GM23248 (cell line): ENCODE measurements at regions not wholly inside any gene's neighbourhood (a gene's known extent, or its start where the extent isn't known, plus 50 kb on each side); places are given as distances from the start of the nearest gene placed in this dataset.
A peak's percentile ranks its signal among the peaks of the same experiment; 100 is the strongest.
"Not testable (repeated sequence)": the region's sequence is repeated elsewhere in the genome, so short reads cannot be mapped to it uniquely, and the experiment has no call there.

Experiments
- DNase-seq: peaks from one replicate; pipeline ENCODE4 v3.0.0-alpha.2; 2015
- H2AFZ ChIP-seq: fragments of 200-600 bp; sonication (generic); 2 replicates; pipeline ENCODE4 v1.6.1; 2016; ENCODE audit warnings: antibody characterized with exemption
- H3F3A ChIP-seq: fragments of 200-600 bp; sonication (generic); 2 replicates; pipeline ENCODE4 v1.6.1; 2016; ENCODE audit warnings: mild to moderate bottlenecking, antibody characterized with exemption, mixed run types; ENCODE audit not compliant: insufficient read depth
- H3K27ac ChIP-seq: fragments of 200-600 bp; sonication (generic); 2 replicates; pipeline ENCODE4 v1.5.1; 2016; ENCODE audit warnings: mild to moderate bottlenecking
- H3K27me3 ChIP-seq: fragments of 200-600 bp; sonication (generic); replicated peaks from 2 replicates; pipeline ENCODE4 v1.6.1; 2016; ENCODE audit warnings: mild to moderate bottlenecking; ENCODE audit not compliant: insufficient read depth
- H3K36me3 ChIP-seq: fragments of 200-600 bp; sonication (generic); 2 replicates; pipeline ENCODE4 v1.6.1; 2016; ENCODE audit warnings: low read depth, mild to moderate bottlenecking
- H3K4me1 ChIP-seq: fragments of 200-600 bp; sonication (generic); 2 replicates; pipeline ENCODE4 v1.6.1; 2016; ENCODE audit warnings: mild to moderate bottlenecking; ENCODE audit not compliant: insufficient read depth
- H3K4me2 ChIP-seq: fragments of 200-600 bp; sonication (generic); one replicate; pipeline ENCODE4 v1.6.1; 2016; ENCODE audit warnings: mild to moderate bottlenecking; ENCODE audit not compliant: unreplicated experiment
- H3K4me3 ChIP-seq: fragments of 200-600 bp; sonication (generic); 2 replicates; pipeline ENCODE4 v1.5.1; 2016; ENCODE audit warnings: mild to moderate bottlenecking
- H3K79me2 ChIP-seq: fragments of 200-600 bp; sonication (generic); 2 replicates; pipeline ENCODE4 v1.6.1; 2016; ENCODE audit warnings: mild to moderate bottlenecking; ENCODE audit not compliant: insufficient read depth
- H3K9ac ChIP-seq: fragments of 200-600 bp; sonication (generic); 2 replicates; pipeline ENCODE4 v1.6.1; 2016; ENCODE audit warnings: mild to moderate bottlenecking
- H3K9me2 ChIP-seq: fragments of 200-600 bp; sonication (generic); 2 replicates; pipeline ENCODE4 v1.6.1; 2016; ENCODE audit warnings: mixed run types, mild to moderate bottlenecking, moderate library complexity; ENCODE audit not compliant: insufficient read depth
- H3K9me3 ChIP-seq: fragments of 200-600 bp; sonication (generic); one replicate; pipeline ENCODE4 v1.6.1; 2017; ENCODE audit warnings: low read depth
- H4K20me1 ChIP-seq: fragments of 200-600 bp; sonication (generic); 2 replicates; pipeline ENCODE4 v1.6.0; 2016; ENCODE audit not compliant: insufficient read depth
- EZH2 ChIP-seq: fragments of 200-600 bp; sonication (generic); IDR thresholded peaks from 2 replicates; pipeline ENCODE4 v1.6.1; 2018; ENCODE audit warnings: antibody characterized with exemption, mild to moderate bottlenecking; ENCODE audit not compliant: insufficient read depth, poor library complexity, severe bottlenecking
- EZH2phosphoT487 ChIP-seq: fragments of 200-600 bp; sonication (generic); IDR thresholded peaks from 2 replicates; pipeline ENCODE4 v1.6.1; 2018; ENCODE audit warnings: antibody characterized with exemption, moderate library complexity, mild to moderate bottlenecking, low read depth; ENCODE audit not compliant: insufficient read depth
- WGBS, 2 experiments: methylation state at CpG; one replicate each; pipeline ENCODE4 v1.1.6; 2015 to 2017; ENCODE audit warnings: low lambda C conversion rate in 2 of 2, low coverage in 1 of 2; ENCODE audit errors: missing lambda C conversion rate in 2 of 2; 5-methylcytosine and 5-hydroxymethylcytosine counted together
- in situ Hi-C: fragments of 300-500 bp; cut with MboI; formaldehyde crosslinking; loops from 2 replicates; pipeline ENCODE4 v1.15.0; 2020

DNA sequence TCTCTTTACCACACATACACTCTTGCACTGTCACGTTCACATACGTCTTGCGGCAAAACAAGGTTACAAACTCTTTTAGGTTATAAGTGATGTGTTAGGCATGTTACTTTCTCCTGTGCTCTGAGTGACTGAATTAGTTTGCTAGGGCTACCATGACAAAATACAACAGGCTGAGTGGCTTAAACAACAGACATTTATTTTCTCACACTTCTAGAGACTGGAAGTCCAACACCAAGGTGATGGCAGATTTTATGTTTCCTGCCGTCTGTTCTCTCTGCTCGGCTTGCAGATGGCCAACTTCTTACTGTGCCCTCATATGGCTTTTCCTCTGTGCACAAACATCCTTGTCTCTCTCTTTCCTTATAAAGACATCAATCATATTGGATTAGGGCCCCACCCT is 1224.3 kb upstream of the TENM3 start:
- Histone ChIP-seq H2AFZ (no peak overlapping the region), H3F3A (no peaks in the 10 kb centered on the region), H3K4me1 (no peaks in the 10 kb centered on the region), H3K79me2 (no peaks in the 10 kb centered on the region), H3K27ac (no peak overlapping the region), H3K9ac (no peak overlapping the region), H3K9me3 (no peaks in the 10 kb centered on the region), H3K4me3 (no peak overlapping the region), H3K4me2 (no peak overlapping the region), H3K9me2 (no peaks in the 10 kb centered on the region), H4K20me1 (no peaks in the 10 kb centered on the region), H3K27me3 (no peaks in the 10 kb centered on the region), H3K36me3 (no peaks in the 10 kb centered on the region)
- WGBS, 2 experiments = 33 to 45% methylated on average over 5 of the region's 5 CpGs
- no peak for DNase-seq
- TF ChIP-seq EZH2phosphoT487 (no peak), EZH2 (no peak)
- in situ Hi-C loops = no loop called here

GRCh38 chr4:181020456-181020855 is 1222.7 kb upstream of the TENM3 start:
- Histone ChIP-seq H3K9ac (no peak overlapping the region), H3K36me3 (no peaks in the 10 kb centered on the region), H3K27me3 (no peaks in the 10 kb centered on the region), H3K4me1 (no peaks in the 10 kb centered on the region), H3K27ac (no peak overlapping the region), H3K4me2 (no peak overlapping the region), H3K9me2 (no peaks in the 10 kb centered on the region), H3K4me3 (no peak overlapping the region), H3K9me3 (no peaks in the 10 kb centered on the region), H3F3A (no peaks in the 10 kb centered on the region), H2AFZ (no peak overlapping the region), H3K79me2 (no peaks in the 10 kb centered on the region), H4K20me1 (no peaks in the 10 kb centered on the region)
- in situ Hi-C loops = no loop called here
- TF ChIP-seq EZH2 (no peak), EZH2phosphoT487 (no peak)
- 30 to 37% methylated on average over 3 of the region's 3 CpGs for WGBS, 2 experiments
- DNase-seq = no peak

- Histone ChIP-seq H3K4me2 (no peak overlapping the region), H3K4me1 (no peaks in the 10 kb centered on the region), H4K20me1 (no peaks in the 10 kb centered on the region), H3F3A (no peaks in the 10 kb centered on the region), H3K9me2 (no peaks in the 10 kb centered on the region), H3K9ac (no peak overlapping the region), H3K4me3 (no peak overlapping the region), H3K9me3 (no peaks in the 10 kb centered on the region), H3K27ac (no peak overlapping the region), H2AFZ (no peak overlapping the region), H3K79me2 (no peaks in the 10 kb centered on the region), H3K36me3 (no peaks in the 10 kb centered on the region), H3K27me3 (no peaks in the 10 kb centered on the region)
- TF ChIP-seq EZH2phosphoT487 = no peak
- TF ChIP-seq EZH2 = no peak
- in situ Hi-C loops = no loop called here
- DNase-seq = no peak
- WGBS, 2 experiments = 79 to 80% methylated on average over 1 of the region's 1 CpG
Measured at GRCh38 chr4:181021213-181021612, 1222.0 kb upstream of the TENM3 start.

GRCh38 chr4:181030135-181030921 is 1212.9 kb upstream of the TENM3 start:
- Histone ChIP-seq H3K4me2 (peak overlapping the region; percentile 57), H3K4me1 (peaks cover 10% of the 10 kb centered on the region; the same call in 1 of the 2 replicates), H3K27ac (peak overlapping the region; percentile 75), H3K4me3 (peak overlapping the region; percentile 31), H2AFZ (peak overlapping the region; percentile 25), H3F3A (peaks cover 22% of the 10 kb centered on the region), H3K9ac (0 out of 2 replicates have a peak overlapping the region, but pooled peaks have one; percentile 13)
- H3K79me2 ChIP-seq, H4K20me1 ChIP-seq, H3K27me3 ChIP-seq, H3K36me3 ChIP-seq, H3K9me3 ChIP-seq, H3K9me2 ChIP-seq, in situ Hi-C loops: not testable (repeated sequence)
- peak; percentile 87 for DNase-seq
- WGBS, 2 experiments = 1% methylated on average over 12 to 14 of the region's 14 CpGs

DNA sequence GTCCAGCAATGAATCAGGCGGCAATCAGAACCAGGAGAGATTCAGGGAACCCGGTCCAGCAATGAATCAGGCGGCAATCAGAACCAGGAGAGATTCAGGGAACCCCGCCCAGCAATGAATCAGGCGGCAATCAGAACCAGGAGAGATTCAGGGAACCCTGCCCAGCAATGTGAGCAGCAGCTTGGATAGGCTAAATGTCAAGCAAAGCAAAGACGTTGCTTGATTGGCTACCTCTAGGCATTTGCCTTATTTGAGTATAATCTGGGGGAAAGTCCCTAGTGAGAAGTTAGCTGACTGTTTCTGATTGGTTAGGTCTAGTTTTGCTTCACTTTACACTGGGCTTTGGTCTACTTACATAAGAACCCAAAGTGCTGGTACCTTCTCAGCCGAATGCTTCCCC is 1212.2 kb upstream of the TENM3 start:
- Histone ChIP-seq H3F3A (peaks cover 22% of the 10 kb centered on the region), H3K79me2 (no peaks in the 10 kb centered on the region), H3K9ac (no peak overlapping the region), H3K4me3 (no peak overlapping the region), H3K9me2 (no peaks in the 10 kb centered on the region), H3K4me1 (peaks cover 10% of the 10 kb centered on the region; the same call in 1 of the 2 replicates), H3K4me2 (no peak overlapping the region), H4K20me1 (no peaks in the 10 kb centered on the region), H2AFZ (no peak overlapping the region), H3K36me3 (no peaks in the 10 kb centered on the region), H3K27me3 (no peaks in the 10 kb centered on the region), H3K27ac (peak overlapping the region; percentile 75), H3K9me3 (no peaks in the 10 kb centered on the region)
- peak; percentile 77 for DNase-seq
- 14% methylated on average over 7 of the region's 7 CpGs for WGBS, 2 experiments
- in situ Hi-C loops = no loop called here
- TF ChIP-seq EZH2phosphoT487 (no peak), EZH2 (no peak)
